ENCODE measurements at regions not wholly inside any gene's neighbourhood (a gene's known extent, or its start where the extent isn't known, plus 50 kb on each side); places are given as distances from the start of the nearest gene placed in this dataset.

GRCh38 chr3:94179059-94179458, 116.2 kb downstream of the NSUN3 start:
- DNase-seq = no peak

GRCh38 chr3:94183551-94183950, 120.7 kb downstream of the NSUN3 start:
- no peak for DNase-seq

GRCh38 chr3:94184781-94185180, 121.9 kb downstream of the NSUN3 start:
- no peak for DNase-seq

GRCh38 chr3:94185753-94186152, 122.9 kb downstream of the NSUN3 start:
- DNase-seq = no peak

- DNase-seq = no peak
These were observed 124.8 kb downstream of the NSUN3 start for GRCh38 chr3:94187697-94188096.

GRCh38 chr3:94195381-94195780, 132.5 kb downstream of the NSUN3 start:
- no peak for DNase-seq

GRCh38 chr3:94206291-94206690, 143.4 kb downstream of the NSUN3 start:
- DNase-seq = no peak

GRCh38 chr3:94210256-94210655, 147.4 kb downstream of the NSUN3 start:
- DNase-seq = no peak

- DNase-seq = no peak
These were observed 154.5 kb downstream of the NSUN3 start for GRCh38 chr3:94217406-94217805.

GRCh38 chr3:94220426-94220825, 157.6 kb downstream of the NSUN3 start:
- DNase-seq = no peak

GRCh38 chr3:94221829-94222228, 159.0 kb downstream of the NSUN3 start:
- no peak for DNase-seq

- DNase-seq = no peak
These were observed 162.4 kb downstream of the NSUN3 start for GRCh38 chr3:94225148-94225865.

GRCh38 chr3:94226078-94226477, 163.2 kb downstream of the NSUN3 start:
- no peak for DNase-seq

- no peak for DNase-seq
These were observed 170.1 kb downstream of the NSUN3 start for GRCh38 chr3:94232921-94233320.

- DNase-seq = no peak
These were observed 171.4 kb downstream of the NSUN3 start for GRCh38 chr3:94234177-94234788.

- DNase-seq = no peak
These were observed 179.1 kb downstream of the NSUN3 start for GRCh38 chr3:94241986-94242385.

- no peak for DNase-seq
These were observed 183.3 kb downstream of the NSUN3 start for GRCh38 chr3:94246171-94246570.

- no peak for DNase-seq
These were observed 185.2 kb downstream of the NSUN3 start for GRCh38 chr3:94248042-94248441.

GRCh38 chr3:94249491-94250079, 186.7 kb downstream of the NSUN3 start:
- DNase-seq = no peak

GRCh38 chr3:94251566-94251965, 188.7 kb downstream of the NSUN3 start:
- DNase-seq = no peak

GRCh38 chr3:94252316-94252715, 189.5 kb downstream of the NSUN3 start:
- no peak for DNase-seq

- no peak for DNase-seq
These were observed 194.3 kb downstream of the NSUN3 start for GRCh38 chr3:94256888-94257813.

- DNase-seq = no peak
These were observed 196.0 kb downstream of the NSUN3 start for GRCh38 chr3:94258851-94259250.
